GM13976 (cell line): ENCODE measurements at regions not wholly inside any gene's neighbourhood (a gene's known extent, or its start where the extent isn't known, plus 50 kb on each side); places are given as distances from the start of the nearest gene placed in this dataset.

ENCODE experiments used
- DNase-seq: peaks from one replicate; pipeline ENCODE4 v3.0.0; 2012; ENCODE audit warnings: low spot score
- CTCF ChIP-seq: IDR thresholded peaks from 2 replicates; pipeline ENCODE4 v1.5.1; 2012; ENCODE audit warnings: borderline replicate concordance, mild to moderate bottlenecking; ENCODE audit not compliant: insufficient read depth; ENCODE audit errors: extremely low read depth, missing control alignments, control extremely low read depth
- in situ Hi-C: fragments of 300-500 bp; cut with MboI; formaldehyde crosslinking; loops from one replicate; pipeline ENCODE4 v1.12.0; 2022; ENCODE audit warnings: low sequenced_read_pairs, mixed read lengths, inconsistent platforms; ENCODE audit not compliant: unreplicated experiment

DNA sequence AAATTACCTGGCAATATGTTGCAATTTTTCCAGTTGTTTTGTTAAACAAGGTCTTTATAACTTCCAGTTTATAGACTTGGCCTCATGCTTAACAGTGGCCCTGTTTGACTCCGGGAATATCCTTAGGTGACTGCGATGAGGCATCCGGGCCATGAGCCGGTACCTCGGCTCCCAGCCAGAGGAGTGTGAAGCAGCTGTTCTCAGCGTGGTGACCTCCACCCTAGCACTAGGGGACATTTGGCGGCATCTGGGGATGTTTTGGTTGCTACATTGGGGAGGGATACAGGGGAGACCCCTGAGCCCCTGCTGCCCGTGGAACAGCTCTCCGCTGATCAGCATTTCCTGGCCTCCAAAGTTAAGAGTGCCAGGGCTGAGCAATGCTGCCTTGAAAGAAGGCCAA lies 533.4 kb downstream of the IRX1 start:
- DNase-seq: no peak
- TF ChIP-seq CTCF: no peak
- in situ Hi-C loops: no loop called here

GRCh38 chr5:4129523-4129922 lies 533.9 kb downstream of the IRX1 start:
- in situ Hi-C loops: no loop called here
- DNase-seq: no peak
- no peak for TF ChIP-seq CTCF

GRCh38 chr5:4130819-4131218 lies 535.2 kb downstream of the IRX1 start:
- no peak for TF ChIP-seq CTCF
- in situ Hi-C loops: no loop called here
- no peak for DNase-seq

DNA sequence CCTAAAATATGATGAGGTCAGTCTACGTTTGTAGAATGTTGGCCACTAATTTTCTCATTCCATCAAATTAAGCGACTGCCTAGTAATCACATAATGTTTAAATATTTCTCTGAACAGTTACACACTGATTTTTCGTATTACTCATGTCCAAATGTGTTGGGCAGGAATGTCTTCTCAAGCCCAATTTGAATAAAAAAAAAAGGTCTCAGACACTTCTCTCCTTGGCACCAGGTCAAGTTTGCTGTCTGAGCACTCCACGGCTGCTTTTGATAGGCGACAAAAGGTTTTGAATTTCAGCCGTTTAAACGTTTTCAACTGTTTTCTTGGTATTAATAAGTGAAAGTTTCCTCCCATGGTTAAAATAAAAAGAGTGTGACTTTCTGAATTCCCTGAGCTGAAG lies 542.1 kb downstream of the IRX1 start:
- DNase-seq: no peak
- in situ Hi-C loops: no loop called here
- TF ChIP-seq CTCF: no peak

- in situ Hi-C loops: no loop called here
- DNase-seq: no peak
- no peak for TF ChIP-seq CTCF
Observed at GRCh38 chr5:4142842-4143241, 547.2 kb downstream of the IRX1 start.

GRCh38 chr5:4144411-4145007 lies 548.9 kb downstream of the IRX1 start:
- no peak for TF ChIP-seq CTCF
- in situ Hi-C loops: no loop called here
- DNase-seq: no peak

- in situ Hi-C loops: no loop called here
- DNase-seq: no peak
- no peak for TF ChIP-seq CTCF
Observed at GRCh38 chr5:4145511-4145910, 549.9 kb downstream of the IRX1 start.
